HG02943 (cell line): ENCODE measurements at regions not wholly inside any gene's neighbourhood (a gene's known extent, or its start where the extent isn't known, plus 50 kb on each side); places are given as distances from the start of the nearest gene placed in this dataset.

Source experiments
- ATAC-seq: cut with Tn5 transposase; IDR thresholded peaks from one replicate; pipeline ENCODE4 v1.9.1; 2021; ENCODE audit warnings: mild to moderate bottlenecking, low read depth, moderate library complexity; ENCODE audit not compliant: unreplicated experiment

GRCh38 chr7:94222516-94222915 lies 172.2 kb upstream of the COL1A2 start:
- no peak for ATAC-seq

- no peak for ATAC-seq
Measured at GRCh38 chr7:94223375-94224084, 171.2 kb upstream of the COL1A2 start.

GRCh38 chr7:94228223-94228622 lies 166.5 kb upstream of the COL1A2 start:
- ATAC-seq = no peak

- ATAC-seq = no peak
Measured at GRCh38 chr7:94228678-94229077, 166.0 kb upstream of the COL1A2 start.

- no peak for ATAC-seq
Measured at GRCh38 chr7:94231305-94231704, 163.4 kb upstream of the COL1A2 start.

GRCh38 chr7:94236960-94237359 lies 157.7 kb upstream of the COL1A2 start:
- no peak for ATAC-seq

GRCh38 chr7:94237417-94237816 lies 157.3 kb upstream of the COL1A2 start:
- no peak for ATAC-seq

- no peak for ATAC-seq
Measured at GRCh38 chr7:94239661-94240234, 154.9 kb upstream of the COL1A2 start.

- no peak for ATAC-seq
Measured at GRCh38 chr7:94240902-94241301, 153.8 kb upstream of the COL1A2 start.

GRCh38 chr7:94241402-94241925 lies 153.2 kb upstream of the COL1A2 start:
- ATAC-seq = no peak

- ATAC-seq = no peak
Measured at GRCh38 chr7:94243066-94243711, 151.5 kb upstream of the COL1A2 start.

GRCh38 chr7:94244760-94245159 lies 149.9 kb upstream of the COL1A2 start:
- no peak for ATAC-seq

- no peak for ATAC-seq
Measured at GRCh38 chr7:94245500-94245899, 149.2 kb upstream of the COL1A2 start.

- ATAC-seq = no peak
Measured at GRCh38 chr7:94247970-94248369, 146.7 kb upstream of the COL1A2 start.

- no peak for ATAC-seq
Measured at GRCh38 chr7:94249631-94250030, 145.1 kb upstream of the COL1A2 start.

- ATAC-seq = no peak
Measured at GRCh38 chr7:94250124-94250523, 144.6 kb upstream of the COL1A2 start.

- no peak for ATAC-seq
Measured at GRCh38 chr7:94250987-94251386, 143.7 kb upstream of the COL1A2 start.

GRCh38 chr7:94252124-94252523 lies 142.6 kb upstream of the COL1A2 start:
- no peak for ATAC-seq

- ATAC-seq = no peak
Measured at GRCh38 chr7:94252971-94253370, 141.7 kb upstream of the COL1A2 start.

GRCh38 chr7:94253686-94254085 lies 141.0 kb upstream of the COL1A2 start:
- no peak for ATAC-seq

GRCh38 chr7:94258418-94259300 lies 136.0 kb upstream of the COL1A2 start:
- no peak for ATAC-seq
